NCI-H82 (cell line): ENCODE measurements at regions not wholly inside any gene's neighbourhood (a gene's known extent, or its start where the extent isn't known, plus 50 kb on each side); places are given as distances from the start of the nearest gene placed in this dataset.

ENCODE experiments used
- DNase-seq: peaks from one replicate; lab custom pipeline; 2025; lab: John Stamatoyannopoulos, UW

- DNase-seq = no peak
Measured at GRCh38 chr20:57080796-57081195, 185.6 kb downstream of the BMP7 start.

GRCh38 chr20:57082357-57082945 is 184.0 kb downstream of the BMP7 start:
- DNase-seq = no peak

- DNase-seq = no peak
Measured at GRCh38 chr20:57083072-57083471, 183.4 kb downstream of the BMP7 start.

GRCh38 chr20:57086066-57086465 is 180.4 kb downstream of the BMP7 start:
- no peak for DNase-seq

GRCh38 chr20:57087102-57087501 is 179.3 kb downstream of the BMP7 start:
- DNase-seq = no peak

- DNase-seq = no peak
Measured at GRCh38 chr20:57087705-57088104, 178.7 kb downstream of the BMP7 start.

GRCh38 chr20:57088436-57088835 is 178.0 kb downstream of the BMP7 start:
- DNase-seq = peak; percentile 83

GRCh38 chr20:57089699-57090144 is 176.7 kb downstream of the BMP7 start:
- peak; percentile 81 for DNase-seq

- no peak for DNase-seq
Measured at GRCh38 chr20:57090590-57091560, 175.6 kb downstream of the BMP7 start.

GRCh38 chr20:57091748-57092111 is 174.7 kb downstream of the BMP7 start:
- no peak for DNase-seq

- peak; percentile 86 for DNase-seq
Measured at GRCh38 chr20:57092112-57092899, 174.1 kb downstream of the BMP7 start.

- DNase-seq = no peak
Measured at GRCh38 chr20:57092900-57093530, 173.4 kb downstream of the BMP7 start.

GRCh38 chr20:57093766-57094165 is 172.7 kb downstream of the BMP7 start:
- no peak for DNase-seq

- no peak for DNase-seq
Measured at GRCh38 chr20:57094252-57094891, 172.1 kb downstream of the BMP7 start.

- DNase-seq = no peak
Measured at GRCh38 chr20:57094991-57095390, 171.4 kb downstream of the BMP7 start.

- DNase-seq = no peak
Measured at GRCh38 chr20:57095426-57095825, 171.0 kb downstream of the BMP7 start.

- peak; percentile 98 for DNase-seq
Measured at GRCh38 chr20:57097245-57097915, 169.1 kb downstream of the BMP7 start.

- DNase-seq = no peak
Measured at GRCh38 chr20:57102160-57102559, 164.3 kb downstream of the BMP7 start.

GRCh38 chr20:57102566-57102965 is 163.9 kb downstream of the BMP7 start:
- DNase-seq = no peak

- DNase-seq = no peak
Measured at GRCh38 chr20:57103146-57103800, 163.2 kb downstream of the BMP7 start.
